ENCODE measurements at regions not wholly inside any gene's neighbourhood (a gene's known extent, or its start where the extent isn't known, plus 50 kb on each side); places are given as distances from the start of the nearest gene placed in this dataset.

- no CpG with 5 or more reads among the region's 1 CpG for WGBS (ENCODE audit: insufficient coverage)
- Histone ChIP-seq H3K4me1 (ENCODE audit: control insufficient read depth, insufficient read depth, low read length) (no peaks in the 10 kb centered on the region), H3K4me3 (ENCODE audit: low read length) (no peak overlapping the region), H3K27ac (ENCODE audit: low read length) (no peak overlapping the region), H3K36me3 (ENCODE audit: control insufficient read depth, insufficient read depth, low read length) (no peaks in the 10 kb centered on the region), H3K27me3 (ENCODE audit: control insufficient read depth, insufficient read depth, low read length) (no peaks in the 10 kb centered on the region), H3K9me3 (ENCODE audit: control insufficient read depth, insufficient read depth, low read length) (no peaks in the 10 kb centered on the region)
- Mint-ChIP-seq H3K4me1 (peaks cover 0 to 10% of the 10 kb centered on the region in 2 donors), H3K4me3 (no peak overlapping the region), H3K9me3 (peaks cover 0 to 2% of the 10 kb centered on the region in 2 donors), H3K27ac (no peak overlapping the region), H3K27me3 (ENCODE audit: low read depth in 2 of 2) (no peaks in the 10 kb centered on the region), H3K36me3 (peaks cover 10% of the 10 kb centered on the region)
- ATAC-seq: no peak
- no peak for TF ChIP-seq CTCF (IDR thresholded peaks at IDR 0.05)
- intact Hi-C loops (cut with micrococcal nuclease): no loop called here
- no peak for DNase-seq
These were observed 155.5 kb downstream of the BACH1 start for GRCh38 chr21:29454179-29454578.

GRCh38 chr21:29462479-29462878 lies 163.8 kb downstream of the BACH1 start:
- Histone ChIP-seq H3K4me3 (ENCODE audit: low read length) (no peak overlapping the region), H3K4me1 (ENCODE audit: control insufficient read depth, insufficient read depth, low read length) (no peaks in the 10 kb centered on the region), H3K27ac (ENCODE audit: low read length) (no peak overlapping the region), H3K36me3 (ENCODE audit: control insufficient read depth, insufficient read depth, low read length) (no peaks in the 10 kb centered on the region), H3K9me3 (ENCODE audit: control insufficient read depth, insufficient read depth, low read length) (no peaks in the 10 kb centered on the region), H3K27me3 (ENCODE audit: control insufficient read depth, insufficient read depth, low read length) (no peaks in the 10 kb centered on the region)
- H3K9me3 Mint-ChIP-seq: peaks cover 0 to 2% of the 10 kb centered on the region in 2 donors
- no peaks in the 10 kb centered on the region for H3K27me3 Mint-ChIP-seq (ENCODE audit: low read depth in 2 of 2)
- H3K36me3 Mint-ChIP-seq: peaks cover 7% of the 10 kb centered on the region
- ATAC-seq (no peak), DNase-seq (no peak)
- H3K4me1 Mint-ChIP-seq: no peaks in the 10 kb centered on the region
- WGBS (ENCODE audit: insufficient coverage): 89% methylated on average over 1 of the region's 1 CpG
- TF ChIP-seq CTCF (IDR thresholded peaks at IDR 0.05): no peak
- H3K27ac Mint-ChIP-seq: no peak overlapping the region
- intact Hi-C loops (cut with micrococcal nuclease): no loop called here
- H3K4me3 Mint-ChIP-seq: no peak overlapping the region

- TF ChIP-seq CTCF (IDR thresholded peaks at IDR 0.05): no peak
- Histone ChIP-seq H3K36me3 (ENCODE audit: control insufficient read depth, insufficient read depth, low read length) (no peaks in the 10 kb centered on the region), H3K27me3 (ENCODE audit: control insufficient read depth, insufficient read depth, low read length) (no peaks in the 10 kb centered on the region), H3K27ac (ENCODE audit: low read length) (no peak overlapping the region), H3K4me1 (ENCODE audit: control insufficient read depth, insufficient read depth, low read length) (no peaks in the 10 kb centered on the region), H3K4me3 (ENCODE audit: low read length) (no peak overlapping the region), H3K9me3 (ENCODE audit: control insufficient read depth, insufficient read depth, low read length) (no peaks in the 10 kb centered on the region)
- H3K27me3 Mint-ChIP-seq (ENCODE audit: low read depth in 2 of 2): no peaks in the 10 kb centered on the region
- intact Hi-C loops (cut with micrococcal nuclease): no loop called here
- DNase-seq (no peak), ATAC-seq (no peak)
- no peaks in the 10 kb centered on the region for H3K4me1 Mint-ChIP-seq
- H3K36me3 Mint-ChIP-seq: peaks cover 7% of the 10 kb centered on the region
- no peak overlapping the region for H3K4me3 Mint-ChIP-seq
- WGBS (ENCODE audit: insufficient coverage): no CpG with 5 or more reads among the region's 2 CpGs
- H3K9me3 Mint-ChIP-seq: peaks cover 0 to 2% of the 10 kb centered on the region in 2 donors
- no peak overlapping the region for H3K27ac Mint-ChIP-seq
These were observed 166.8 kb downstream of the BACH1 start for GRCh38 chr21:29465546-29465945.

GRCh38 chr21:29466532-29466931 lies 167.8 kb downstream of the BACH1 start:
- no peak for ATAC-seq

More at GRCh38 chr21:29466532-29466931, 167.8 kb downstream of the BACH1 start:
- H3K36me3 Mint-ChIP-seq: no peaks in the 10 kb centered on the region
- Histone ChIP-seq H3K9me3 (ENCODE audit: control insufficient read depth, insufficient read depth, low read length) (no peaks in the 10 kb centered on the region), H3K4me1 (ENCODE audit: control insufficient read depth, insufficient read depth, low read length) (no peaks in the 10 kb centered on the region), H3K27me3 (ENCODE audit: control insufficient read depth, insufficient read depth, low read length) (no peaks in the 10 kb centered on the region), H3K36me3 (ENCODE audit: control insufficient read depth, insufficient read depth, low read length) (no peaks in the 10 kb centered on the region), H3K27ac (ENCODE audit: low read length) (no peak overlapping the region), H3K4me3 (ENCODE audit: low read length) (no peak overlapping the region)
- no peak for DNase-seq
- H3K4me3 Mint-ChIP-seq: no peak overlapping the region
- no peak overlapping the region for H3K27ac Mint-ChIP-seq
- no peaks in the 10 kb centered on the region for H3K4me1 Mint-ChIP-seq
- TF ChIP-seq CTCF (IDR thresholded peaks at IDR 0.05): no peak
- H3K27me3 Mint-ChIP-seq (ENCODE audit: low read depth in 2 of 2): no peaks in the 10 kb centered on the region
- 100% methylated on average over 2 of the region's 2 CpGs for WGBS (ENCODE audit: insufficient coverage)
- H3K9me3 Mint-ChIP-seq: no peaks in the 10 kb centered on the region
- intact Hi-C loops (cut with micrococcal nuclease): no loop called here
